GM12873 (cell line): ENCODE measurements at regions not wholly inside any gene's neighbourhood (a gene's known extent, or its start where the extent isn't known, plus 50 kb on each side); places are given as distances from the start of the nearest gene placed in this dataset.

Experiments used
- TF ChIP-seq, protein P1 (sequence below): IDR thresholded peaks from 2 replicates; pipeline ENCODE4 v1.5.1; 2012; ENCODE audit warnings: low read depth, mild to moderate bottlenecking, moderate library complexity, low read length, control low read depth; ENCODE audit not compliant: insufficient read depth; ENCODE audit errors: missing control alignments

GRCh38 chr13:87736849-87737385 lies 65.7 kb downstream of the SLITRK5 start:
- TF ChIP-seq, protein P1, sequence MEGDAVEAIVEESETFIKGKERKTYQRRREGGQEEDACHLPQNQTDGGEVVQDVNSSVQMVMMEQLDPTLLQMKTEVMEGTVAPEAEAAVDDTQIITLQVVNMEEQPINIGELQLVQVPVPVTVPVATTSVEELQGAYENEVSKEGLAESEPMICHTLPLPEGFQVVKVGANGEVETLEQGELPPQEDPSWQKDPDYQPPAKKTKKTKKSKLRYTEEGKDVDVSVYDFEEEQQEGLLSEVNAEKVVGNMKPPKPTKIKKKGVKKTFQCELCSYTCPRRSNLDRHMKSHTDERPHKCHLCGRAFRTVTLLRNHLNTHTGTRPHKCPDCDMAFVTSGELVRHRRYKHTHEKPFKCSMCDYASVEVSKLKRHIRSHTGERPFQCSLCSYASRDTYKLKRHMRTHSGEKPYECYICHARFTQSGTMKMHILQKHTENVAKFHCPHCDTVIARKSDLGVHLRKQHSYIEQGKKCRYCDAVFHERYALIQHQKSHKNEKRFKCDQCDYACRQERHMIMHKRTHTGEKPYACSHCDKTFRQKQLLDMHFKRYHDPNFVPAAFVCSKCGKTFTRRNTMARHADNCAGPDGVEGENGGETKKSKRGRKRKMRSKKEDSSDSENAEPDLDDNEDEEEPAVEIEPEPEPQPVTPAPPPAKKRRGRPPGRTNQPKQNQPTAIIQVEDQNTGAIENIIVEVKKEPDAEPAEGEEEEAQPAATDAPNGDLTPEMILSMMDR, result no peak

DNA sequence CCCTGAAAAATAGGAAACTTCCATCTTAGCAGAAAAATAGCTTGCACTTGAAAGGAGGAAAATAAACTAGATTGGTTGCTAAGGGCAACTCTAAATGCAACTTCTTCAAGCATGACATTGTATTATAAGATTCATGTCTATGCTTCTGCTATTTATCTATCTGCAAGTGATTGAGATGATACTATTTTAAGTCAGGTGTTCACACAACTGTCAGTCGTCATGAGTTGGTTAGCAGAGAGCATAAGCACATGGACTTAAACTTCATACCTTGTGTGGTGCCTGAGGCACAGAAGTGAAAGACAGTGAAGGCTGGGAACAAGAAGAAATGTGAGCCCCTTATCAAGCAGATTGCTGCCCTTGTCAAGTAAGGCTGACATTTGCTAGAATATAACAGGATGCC lies 82.9 kb downstream of the SLITRK5 start:
- TF ChIP-seq, protein P1, result no peak

DNA sequence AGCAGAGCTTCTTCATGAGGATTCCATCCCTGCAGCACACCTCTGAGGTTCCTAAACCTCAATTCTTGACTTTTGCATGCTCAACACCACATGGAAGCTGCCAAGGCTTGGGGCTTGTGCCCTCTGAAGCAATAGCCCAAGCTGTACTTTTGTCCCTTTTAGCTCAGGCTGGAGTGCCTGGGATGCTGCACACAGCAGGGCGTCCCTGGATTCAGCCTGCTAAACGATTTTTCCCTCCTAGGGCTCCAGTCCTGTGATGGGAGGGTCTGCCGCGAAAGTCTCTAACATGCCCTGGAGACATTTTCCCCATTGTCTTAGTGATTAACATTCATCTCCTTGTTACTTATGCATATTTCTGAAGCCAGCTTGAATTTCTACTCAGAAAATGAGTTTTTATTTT lies 98.3 kb downstream of the SLITRK5 start:
- TF ChIP-seq, protein P1, result no peak

DNA sequence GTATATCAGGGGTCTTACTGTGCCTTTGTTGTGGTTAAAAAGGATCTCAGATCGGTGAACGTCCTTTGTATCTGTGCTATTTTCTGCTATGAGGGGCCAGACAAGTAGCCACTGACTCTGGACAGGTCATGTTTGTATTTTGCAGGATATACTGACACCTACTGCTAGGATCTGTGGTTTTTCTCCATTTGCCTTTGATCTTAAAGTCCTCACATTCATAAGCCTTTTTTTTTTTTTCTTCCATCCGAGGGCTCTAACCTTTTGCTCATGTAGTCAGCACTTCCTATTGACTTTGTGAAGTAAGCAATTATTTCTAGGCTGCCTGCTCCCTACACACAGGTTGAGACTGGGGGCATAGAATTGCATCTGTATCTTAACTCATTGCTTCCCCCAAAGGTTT lies 106.2 kb downstream of the SLITRK5 start:
- TF ChIP-seq, protein P1, result no peak

GRCh38 chr13:87778128-87778527 lies 107.0 kb downstream of the SLITRK5 start:
- TF ChIP-seq, protein P1, result no peak

DNA sequence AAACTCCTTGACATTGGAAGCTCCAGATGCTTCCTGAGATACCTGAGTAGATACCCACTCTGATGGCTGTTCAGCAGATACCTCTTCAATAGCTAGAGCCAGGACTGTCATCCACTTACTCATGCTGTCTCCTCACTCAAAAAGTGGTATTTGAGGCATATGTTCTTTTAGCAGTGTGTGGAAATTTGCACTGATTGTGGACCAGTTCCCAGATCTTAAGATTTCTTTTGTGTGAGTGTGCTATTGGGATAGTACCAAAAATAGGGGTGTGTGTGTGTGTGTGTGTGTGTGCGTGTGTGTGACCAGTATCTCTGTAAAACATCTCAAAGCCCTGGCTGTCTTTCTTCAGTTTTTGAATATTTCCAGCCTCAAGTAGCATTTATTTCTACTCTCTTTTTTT lies 108.3 kb downstream of the SLITRK5 start:
- TF ChIP-seq, protein P1, result no peak

- TF ChIP-seq, protein P1, result no peak
Measured at GRCh38 chr13:87783366-87783765, 112.2 kb downstream of the SLITRK5 start.
